GM10248 (cell line): ENCODE measurements at regions not wholly inside any gene's neighbourhood (a gene's known extent, or its start where the extent isn't known, plus 50 kb on each side); places are given as distances from the start of the nearest gene placed in this dataset.

ENCODE experiments used
- CTCF ChIA-PET: fragments of 300-600 bp; sonication (Branson Sonifier 250); formaldehyde crosslinking; extraction: SDS; loops from one replicate; lab custom pipeline; 2021; ENCODE audit warnings: antibody characterized with exemption; lab: Yijun Ruan, JAX
- POLR2A ChIA-PET: fragments of 350-650 bp; sonication (Branson Sonifier 250); formaldehyde crosslinking; extraction: SDS; loops from one replicate; lab custom pipeline; 2020; ENCODE audit warnings: antibody characterized with exemption; lab: Yijun Ruan, JAX
- DNase-seq: peaks from one replicate; pipeline ENCODE4 v3.0.0; 2012; ENCODE audit errors: extremely low spot score
- TF ChIP-seq, protein P1 (sequence below): IDR thresholded peaks from 2 replicates; pipeline ENCODE4 v1.5.1; 2012; ENCODE audit warnings: mild to moderate bottlenecking, low read depth; ENCODE audit errors: extremely low read depth, missing control alignments, control extremely low read depth

DNA sequence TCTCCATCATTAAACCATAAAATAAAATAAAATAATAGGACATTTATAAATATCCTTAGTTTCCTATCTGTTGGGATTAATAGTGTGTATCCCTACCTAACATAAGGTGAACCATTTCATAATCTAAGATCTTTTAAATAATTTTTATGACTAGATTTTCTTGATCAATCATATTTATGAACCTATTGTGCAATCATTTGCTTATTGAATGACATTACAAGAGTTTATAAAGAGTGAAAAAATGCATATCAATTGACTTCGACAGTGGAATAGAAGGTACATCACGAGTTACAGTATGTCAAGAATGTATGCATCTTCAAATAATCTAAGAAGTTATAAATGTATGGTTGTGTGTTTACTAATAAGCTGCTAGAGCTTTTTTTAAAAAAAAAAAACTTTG lies 1554.8 kb upstream of the TMEFF2 start:
- TF ChIP-seq, protein P1, sequence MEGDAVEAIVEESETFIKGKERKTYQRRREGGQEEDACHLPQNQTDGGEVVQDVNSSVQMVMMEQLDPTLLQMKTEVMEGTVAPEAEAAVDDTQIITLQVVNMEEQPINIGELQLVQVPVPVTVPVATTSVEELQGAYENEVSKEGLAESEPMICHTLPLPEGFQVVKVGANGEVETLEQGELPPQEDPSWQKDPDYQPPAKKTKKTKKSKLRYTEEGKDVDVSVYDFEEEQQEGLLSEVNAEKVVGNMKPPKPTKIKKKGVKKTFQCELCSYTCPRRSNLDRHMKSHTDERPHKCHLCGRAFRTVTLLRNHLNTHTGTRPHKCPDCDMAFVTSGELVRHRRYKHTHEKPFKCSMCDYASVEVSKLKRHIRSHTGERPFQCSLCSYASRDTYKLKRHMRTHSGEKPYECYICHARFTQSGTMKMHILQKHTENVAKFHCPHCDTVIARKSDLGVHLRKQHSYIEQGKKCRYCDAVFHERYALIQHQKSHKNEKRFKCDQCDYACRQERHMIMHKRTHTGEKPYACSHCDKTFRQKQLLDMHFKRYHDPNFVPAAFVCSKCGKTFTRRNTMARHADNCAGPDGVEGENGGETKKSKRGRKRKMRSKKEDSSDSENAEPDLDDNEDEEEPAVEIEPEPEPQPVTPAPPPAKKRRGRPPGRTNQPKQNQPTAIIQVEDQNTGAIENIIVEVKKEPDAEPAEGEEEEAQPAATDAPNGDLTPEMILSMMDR = no peak
- no peak for DNase-seq
- POLR2A ChIA-PET = no interaction called here
- CTCF ChIA-PET = no interaction called here

DNA sequence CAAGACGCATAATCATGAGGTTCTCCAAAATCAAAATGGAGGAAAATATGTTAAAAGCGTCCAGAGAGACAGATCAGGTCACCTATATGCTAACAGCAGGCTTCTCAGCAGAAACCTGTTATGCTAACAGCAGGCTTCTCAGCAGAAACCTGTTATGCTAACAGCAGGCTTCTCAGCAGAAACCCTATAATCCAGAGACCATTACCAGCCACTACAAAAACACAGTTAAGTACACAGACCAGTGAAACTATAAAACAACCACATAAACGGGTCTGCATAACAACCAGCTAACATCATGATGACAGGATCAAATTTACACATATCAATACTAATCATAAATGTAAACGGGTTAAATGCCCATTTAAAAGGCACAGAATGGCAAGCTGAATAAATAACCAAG lies 1548.4 kb upstream of the TMEFF2 start:
- CTCF ChIA-PET = no interaction called here
- TF ChIP-seq, protein P1 = no peak
- DNase-seq = no peak
- POLR2A ChIA-PET = no interaction called here

DNA sequence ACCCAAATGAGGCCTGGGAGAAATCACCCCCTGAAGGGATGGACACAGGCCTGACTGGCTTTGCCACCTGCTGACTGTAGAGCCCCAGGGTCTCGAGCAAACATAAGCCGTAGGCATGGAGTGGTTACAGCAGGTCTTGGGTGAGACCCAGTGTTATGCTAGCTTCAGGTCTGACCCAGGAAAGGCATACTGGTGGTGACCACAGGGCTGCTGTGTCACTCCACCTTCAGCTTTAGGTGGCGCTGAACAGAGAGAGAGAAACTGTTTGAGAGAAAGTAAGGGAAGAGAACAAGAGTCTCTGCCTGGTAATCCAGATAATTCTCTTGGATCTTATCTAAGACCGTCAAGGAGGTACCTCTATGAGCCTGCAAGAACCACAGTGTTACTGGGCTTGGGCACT lies 1544.2 kb upstream of the TMEFF2 start:
- POLR2A ChIA-PET = no interaction called here
- TF ChIP-seq, protein P1 = no peak
- no peak for DNase-seq
- CTCF ChIA-PET = interaction anchor here (1.3 to 1.7 kb wide), 2 partner anchors 17 to 18 kb away, joined by 3 to 4 read pairs; no protein-coding TSS in a partner anchor

DNA sequence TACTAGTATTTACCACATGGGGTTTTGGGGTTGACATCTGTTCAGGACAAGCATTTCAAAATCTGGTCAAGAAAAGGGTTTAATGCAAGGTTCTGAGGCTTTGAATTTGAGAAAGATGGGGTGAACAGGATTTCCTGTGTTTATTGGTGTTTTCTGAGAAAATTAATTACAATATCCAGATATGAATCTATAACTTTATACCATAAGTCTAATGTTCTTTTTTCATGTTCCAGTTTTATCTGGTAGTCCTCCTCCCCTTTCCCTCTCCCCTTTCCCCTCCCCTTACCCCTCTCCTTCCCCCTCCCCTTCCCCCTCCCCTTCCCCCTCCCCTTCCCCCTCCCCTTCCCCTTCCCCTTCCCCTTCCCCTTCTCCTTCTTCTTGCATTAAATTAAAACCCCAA lies 1518.2 kb upstream of the TMEFF2 start:
- ChIA-PET CTCF (no interaction called here), POLR2A (no interaction called here)
- TF ChIP-seq, protein P1 = no peak
- DNase-seq = no peak

DNA sequence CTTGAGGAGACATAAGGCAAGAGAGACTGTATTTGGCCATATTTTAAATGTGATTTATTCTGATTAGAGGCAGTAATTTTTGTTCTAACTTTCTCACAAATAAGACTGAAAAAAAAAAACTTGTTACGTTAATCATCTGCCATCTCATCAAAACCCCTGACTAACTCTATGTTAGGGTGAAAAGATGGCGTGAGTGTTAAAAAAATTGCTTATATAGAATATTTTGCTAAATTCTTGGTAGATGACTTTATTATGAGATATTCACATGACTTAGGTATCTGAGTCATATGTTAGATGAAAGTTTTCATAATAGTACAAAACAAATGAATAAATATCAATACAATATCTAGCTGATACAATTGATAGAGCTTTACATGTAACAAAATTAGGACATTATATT lies 1508.7 kb upstream of the TMEFF2 start:
- CTCF ChIA-PET = interaction anchor here (1.1 kb wide), 1 partner anchor 8 kb away, joined by 5 read pairs; no protein-coding TSS in a partner anchor

DNA sequence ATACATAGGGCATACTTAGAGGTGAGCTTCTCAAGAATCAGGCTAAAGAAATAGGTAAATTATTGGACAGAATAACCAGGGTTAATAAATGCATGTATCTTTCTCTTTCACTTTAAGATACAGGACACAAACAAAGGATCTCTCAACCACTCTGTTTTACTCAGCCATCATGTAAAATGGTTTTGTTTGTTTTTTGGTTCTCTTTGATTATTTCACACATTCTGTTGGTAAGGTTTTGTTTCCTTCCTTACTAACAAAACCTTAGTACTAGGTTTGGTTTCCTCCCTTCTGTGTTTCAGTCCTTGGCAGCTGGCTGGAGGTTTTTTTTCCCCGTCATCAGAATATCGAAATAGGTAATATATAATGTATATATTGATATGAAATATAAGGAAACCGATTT lies 1506.8 kb upstream of the TMEFF2 start:
- ChIA-PET POLR2A (no interaction called here), CTCF (interaction anchor here (1.3 kb wide), 1 partner anchor 11 kb away, joined by 4 read pairs; no protein-coding TSS in a partner anchor)
- TF ChIP-seq, protein P1 = no peak
- DNase-seq = no peak

More for the DNA sequence above, 1508.7 kb upstream of the TMEFF2 start:
- POLR2A ChIA-PET = no interaction called here
- no peak for DNase-seq
- TF ChIP-seq, protein P1 = no peak

DNA sequence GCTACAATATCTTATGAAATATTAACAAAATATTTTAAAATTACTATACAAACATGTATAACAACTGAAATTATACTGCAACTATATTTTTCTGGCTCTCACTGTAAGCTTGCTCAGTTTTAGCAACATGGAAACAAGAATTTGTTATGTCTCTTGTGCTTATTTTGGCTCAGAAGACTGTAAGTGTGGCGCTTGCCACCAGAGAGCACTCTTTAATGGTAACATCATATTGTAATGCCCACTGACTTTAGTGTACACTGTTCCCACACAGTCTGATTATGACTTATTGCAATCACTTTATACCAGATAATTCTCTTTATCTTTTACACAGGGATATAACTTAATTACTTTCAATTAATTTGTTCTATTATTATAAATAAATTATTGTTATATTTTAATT lies 1500.6 kb upstream of the TMEFF2 start:
- ChIA-PET POLR2A (no interaction called here), CTCF (interaction anchor here (1.0 to 1.8 kb wide), 4 partner anchors 9 to 278 kb away, joined by 3 to 7 read pairs (median 5); no protein-coding TSS in a partner anchor)
- no peak for DNase-seq
- TF ChIP-seq, protein P1 = peak; percentile 20
